ENCODE measurements at regions not wholly inside any gene's neighbourhood (a gene's known extent, or its start where the extent isn't known, plus 50 kb on each side); places are given as distances from the start of the nearest gene placed in this dataset.
"Not testable (repeated sequence)": the region's sequence is repeated elsewhere in the genome, so short reads cannot be mapped to it uniquely, and the experiment has no call there.

- peaks cover 11% of the 10 kb centered on the region in 2 donors for H3K9me3 Mint-ChIP-seq
- H3K4me3 Mint-ChIP-seq: no peak overlapping the region
Observed at GRCh38 chr16:52690468-52690867, 143.5 kb upstream of the TOX3 start.

GRCh38 chr16:52680993-52681392, 134.1 kb upstream of the TOX3 start:
- Mint-ChIP-seq H3K36me3 (ENCODE audit: insufficient read depth in 2 of 2) (no peaks in the 10 kb centered on the region), H3K4me3 (no peak overlapping the region), H3K9me3 (peaks cover 8 to 11% of the 10 kb centered on the region in 2 donors), H3K27ac (no peak overlapping the region), H3K27me3 (ENCODE audit: low read depth) (no peaks in the 10 kb centered on the region), H3K4me1 (ENCODE audit: low read depth) (no peaks in the 10 kb centered on the region)
- DNase-seq (no peak), ATAC-seq (replicated peaks in 1 of 2) (no peak)

More at GRCh38 chr16:52690468-52690867, 143.5 kb upstream of the TOX3 start:
- H3K36me3 Mint-ChIP-seq (ENCODE audit: insufficient read depth in 2 of 2): peaks cover 0 to 3% of the 10 kb centered on the region in 2 donors
- no peaks in the 10 kb centered on the region for H3K4me1 Mint-ChIP-seq (ENCODE audit: low read depth)
- DNase-seq (no peak), ATAC-seq (replicated peaks in 1 of 2) (no peak)
- no peak overlapping the region for H3K27ac Mint-ChIP-seq
- no peaks in the 10 kb centered on the region for H3K27me3 Mint-ChIP-seq (ENCODE audit: low read depth)

GRCh38 chr16:52677501-52677900, 130.6 kb upstream of the TOX3 start:
- Mint-ChIP-seq H3K27ac (no peak overlapping the region), H3K4me1 (ENCODE audit: low read depth) (no peaks in the 10 kb centered on the region), H3K9me3 (peaks cover 4 to 6% of the 10 kb centered on the region in 2 donors), H3K36me3 (ENCODE audit: insufficient read depth in 2 of 2) (no peaks in the 10 kb centered on the region), H3K27me3 (ENCODE audit: low read depth) (no peaks in the 10 kb centered on the region), H3K4me3 (no peak overlapping the region)
- ATAC-seq (replicated peaks in 1 of 2): no peak
- DNase-seq: no peak

GRCh38 chr16:52676959-52677358, 130.0 kb upstream of the TOX3 start:
- Mint-ChIP-seq H3K4me3 (no peak overlapping the region), H3K9me3 (peaks cover 4 to 6% of the 10 kb centered on the region in 2 donors), H3K4me1 (ENCODE audit: low read depth) (no peaks in the 10 kb centered on the region), H3K36me3 (ENCODE audit: insufficient read depth in 2 of 2) (no peaks in the 10 kb centered on the region), H3K27ac (no peak overlapping the region), H3K27me3 (ENCODE audit: low read depth) (no peaks in the 10 kb centered on the region)
- ATAC-seq (replicated peaks in 1 of 2) (no peak), DNase-seq (no peak)

GRCh38 chr16:52671590-52671989, 124.6 kb upstream of the TOX3 start:
- H3K9me3 Mint-ChIP-seq: peaks cover 4 to 11% of the 10 kb centered on the region in 2 donors
- H3K27ac Mint-ChIP-seq: no peak overlapping the region
- no peak for DNase-seq
- H3K36me3 Mint-ChIP-seq (ENCODE audit: insufficient read depth in 2 of 2): no peaks in the 10 kb centered on the region
- no peaks in the 10 kb centered on the region for H3K4me1 Mint-ChIP-seq (ENCODE audit: low read depth)
- no peak for ATAC-seq (replicated peaks in 1 of 2)
- H3K27me3 Mint-ChIP-seq (ENCODE audit: low read depth): no peaks in the 10 kb centered on the region
- no peak overlapping the region for H3K4me3 Mint-ChIP-seq

GRCh38 chr16:52657924-52658323, 111.0 kb upstream of the TOX3 start:
- Mint-ChIP-seq H3K27ac (no peak overlapping the region), H3K4me3 (no peak overlapping the region), H3K9me3 (peaks cover 7 to 13% of the 10 kb centered on the region in 2 donors), H3K4me1 (ENCODE audit: low read depth) (no peaks in the 10 kb centered on the region), H3K36me3 (ENCODE audit: insufficient read depth in 2 of 2) (peaks cover 6% of the 10 kb centered on the region in 2 donors), H3K27me3 (ENCODE audit: low read depth) (no peaks in the 10 kb centered on the region)
- no peak for ATAC-seq (replicated peaks in 1 of 2)
- no peak for DNase-seq

- not testable (repeated sequence) for H3K27ac Mint-ChIP-seq; H3K4me3 Mint-ChIP-seq; ATAC-seq (replicated peaks in 1 of 2); H3K27me3 Mint-ChIP-seq (ENCODE audit: low read depth); H3K4me1 Mint-ChIP-seq (ENCODE audit: low read depth); DNase-seq; H3K36me3 Mint-ChIP-seq (ENCODE audit: insufficient read depth in 2 of 2)
- H3K9me3 Mint-ChIP-seq: peaks cover 7 to 13% of the 10 kb centered on the region in 2 donors
Observed at GRCh38 chr16:52655916-52656315, 109.0 kb upstream of the TOX3 start.

GRCh38 chr16:52655156-52655555, 108.2 kb upstream of the TOX3 start:
- not testable (repeated sequence) for H3K36me3 Mint-ChIP-seq (ENCODE audit: insufficient read depth in 2 of 2); H3K4me3 Mint-ChIP-seq; DNase-seq; H3K27ac Mint-ChIP-seq; H3K4me1 Mint-ChIP-seq (ENCODE audit: low read depth); ATAC-seq (replicated peaks in 1 of 2); H3K27me3 Mint-ChIP-seq (ENCODE audit: low read depth)
- H3K9me3 Mint-ChIP-seq: peaks cover 7 to 10% of the 10 kb centered on the region in 2 donors

- Mint-ChIP-seq H3K36me3 (ENCODE audit: insufficient read depth in 2 of 2) (no peaks in the 10 kb centered on the region), H3K27ac (no peak overlapping the region), H3K27me3 (ENCODE audit: low read depth) (no peaks in the 10 kb centered on the region), H3K4me1 (ENCODE audit: low read depth) (no peaks in the 10 kb centered on the region), H3K9me3 (peaks cover 0 to 3% of the 10 kb centered on the region in 2 donors), H3K4me3 (no peak overlapping the region)
- ATAC-seq (replicated peaks in 1 of 2) (no peak), DNase-seq (no peak)
Observed at GRCh38 chr16:52652033-52652432, 105.1 kb upstream of the TOX3 start.

- ATAC-seq (replicated peaks in 1 of 2) (no peak), DNase-seq (no peak)
- H3K9me3 Mint-ChIP-seq: peaks cover 0 to 5% of the 10 kb centered on the region in 2 donors
- H3K36me3 Mint-ChIP-seq (ENCODE audit: insufficient read depth in 2 of 2): no peaks in the 10 kb centered on the region
- no peak overlapping the region for H3K4me3 Mint-ChIP-seq
- H3K27ac Mint-ChIP-seq: no peak overlapping the region
- no peaks in the 10 kb centered on the region for H3K4me1 Mint-ChIP-seq (ENCODE audit: low read depth)
- H3K27me3 Mint-ChIP-seq (ENCODE audit: low read depth): no peaks in the 10 kb centered on the region
Observed at GRCh38 chr16:52650789-52651188, 103.8 kb upstream of the TOX3 start.

- no peak for ATAC-seq (replicated peaks in 1 of 2)
- H3K36me3 Mint-ChIP-seq (ENCODE audit: insufficient read depth in 2 of 2): no peaks in the 10 kb centered on the region
- no peak for DNase-seq
- no peak overlapping the region for H3K4me3 Mint-ChIP-seq
- H3K27ac Mint-ChIP-seq: no peak overlapping the region
- H3K27me3 Mint-ChIP-seq (ENCODE audit: low read depth): no peaks in the 10 kb centered on the region
- peaks cover 2% of the 10 kb centered on the region in 2 donors for H3K9me3 Mint-ChIP-seq
- no peaks in the 10 kb centered on the region for H3K4me1 Mint-ChIP-seq (ENCODE audit: low read depth)
Observed at GRCh38 chr16:52650318-52650717, 103.4 kb upstream of the TOX3 start.

- H3K9me3 Mint-ChIP-seq: peaks cover 2% of the 10 kb centered on the region in 2 donors
- ATAC-seq (replicated peaks in 1 of 2) (no peak), DNase-seq (no peak)
- no peaks in the 10 kb centered on the region for H3K4me1 Mint-ChIP-seq (ENCODE audit: low read depth)
- H3K36me3 Mint-ChIP-seq (ENCODE audit: insufficient read depth in 2 of 2): no peaks in the 10 kb centered on the region
- no peak overlapping the region for H3K4me3 Mint-ChIP-seq
- H3K27ac Mint-ChIP-seq: no peak overlapping the region
- H3K27me3 Mint-ChIP-seq (ENCODE audit: low read depth): no peaks in the 10 kb centered on the region
Observed at GRCh38 chr16:52649870-52650269, 102.9 kb upstream of the TOX3 start.

- H3K36me3 Mint-ChIP-seq (ENCODE audit: insufficient read depth in 2 of 2): no peaks in the 10 kb centered on the region
- H3K27me3 Mint-ChIP-seq (ENCODE audit: low read depth): no peaks in the 10 kb centered on the region
- no peak overlapping the region for H3K4me3 Mint-ChIP-seq
- H3K9me3 Mint-ChIP-seq: peaks cover 2% of the 10 kb centered on the region in 2 donors
- no peak for DNase-seq
- no peak overlapping the region for H3K27ac Mint-ChIP-seq
- H3K4me1 Mint-ChIP-seq (ENCODE audit: low read depth): no peaks in the 10 kb centered on the region
- ATAC-seq (replicated peaks in 1 of 2): no peak
Observed at GRCh38 chr16:52647588-52647987, 100.6 kb upstream of the TOX3 start.

- peaks cover 5 to 6% of the 10 kb centered on the region in 2 donors for H3K9me3 Mint-ChIP-seq
- no peak overlapping the region for H3K27ac Mint-ChIP-seq
- DNase-seq: no peak
Observed at GRCh38 chr16:52643006-52643405, 96.1 kb upstream of the TOX3 start.

More at GRCh38 chr16:52643006-52643405, 96.1 kb upstream of the TOX3 start:
- Mint-ChIP-seq H3K27me3 (ENCODE audit: low read depth) (no peaks in the 10 kb centered on the region), H3K4me1 (ENCODE audit: low read depth) (no peaks in the 10 kb centered on the region), H3K4me3 (no peak overlapping the region), H3K36me3 (ENCODE audit: insufficient read depth in 2 of 2) (no peaks in the 10 kb centered on the region)
- ATAC-seq (replicated peaks in 1 of 2): no peak

All from activated T-cell treated with anti-CD3 and anti-CD28 coated beads, Interleukin-2, amount 50 U/mL, for 72 hours (primary cell).